AG04449 (cell line): ENCODE measurements at regions not wholly inside any gene's neighbourhood (a gene's known extent, or its start where the extent isn't known, plus 50 kb on each side); places are given as distances from the start of the nearest gene placed in this dataset.

ENCODE experiments used
- CTCF ChIA-PET: fragments of 350-600 bp; formaldehyde crosslinking; extraction: SDS; loops from one replicate; lab custom pipeline; 2021; ENCODE audit warnings: antibody characterized with exemption; lab: Yijun Ruan, JAX
- POLR2A ChIA-PET: fragments of 400-600, 350-600 bp; formaldehyde crosslinking; extraction: SDS; loops from one replicate; lab custom pipeline; 2020; ENCODE audit warnings: antibody characterized with exemption, inconsistent platforms; lab: Yijun Ruan, JAX
- DNase-seq: peaks from one replicate; pipeline ENCODE4 v3.0.0-alpha.2; 2010; ENCODE audit warnings: low read depth, low spot score
- H3K4me3 ChIP-seq: 2 replicates; pipeline ENCODE4 v1.5.1; 2011; ENCODE audit warnings: low read depth, mild to moderate bottlenecking, control low read depth, low read length
- CTCF ChIP-seq: IDR thresholded peaks from one replicate; pipeline ENCODE4 v1.5.1; 2011; ENCODE audit warnings: mild to moderate bottlenecking, moderate library complexity, low read length, control low read depth, inconsistent platforms; ENCODE audit not compliant: insufficient read depth; ENCODE audit errors: missing control alignments

DNA sequence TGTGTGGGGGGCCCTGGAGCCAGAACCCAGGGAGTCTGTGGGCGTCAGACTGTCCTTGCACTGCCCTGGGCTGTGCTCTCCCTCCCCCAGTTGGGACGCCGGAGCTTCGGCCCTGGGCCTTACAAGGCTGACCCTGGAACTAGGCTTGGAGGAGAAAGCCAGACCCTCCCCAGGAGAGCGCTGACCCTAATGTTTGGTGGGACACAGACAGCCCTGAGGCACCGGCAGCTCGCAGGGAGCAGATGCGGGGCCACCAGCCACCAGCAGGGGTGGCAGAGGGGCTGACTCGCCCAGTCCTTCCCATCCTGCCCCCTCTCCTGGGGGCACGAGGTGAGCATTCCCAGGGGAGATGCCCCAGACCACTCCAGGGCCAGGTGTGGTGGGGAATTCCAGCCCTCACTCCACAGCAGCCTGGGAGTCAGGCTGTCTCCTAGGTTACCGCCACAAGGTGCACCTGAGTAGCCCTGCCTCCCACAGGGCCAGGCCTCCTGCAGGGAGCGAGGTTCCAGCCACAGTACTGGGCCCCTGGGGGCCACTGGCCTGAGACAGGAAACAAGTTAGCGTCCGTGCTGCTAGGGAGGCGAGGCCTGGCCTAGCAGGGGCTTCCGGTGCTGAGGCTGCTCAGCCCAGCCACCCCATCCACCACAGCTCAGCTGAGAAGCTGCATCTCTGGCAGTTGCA is 134.6 kb downstream of the OLFM1 start:
- CTCF ChIA-PET, result no interaction called here
- TF ChIP-seq CTCF, result no peak
- POLR2A ChIA-PET, result no interaction called here
- H3K4me3 ChIP-seq, result no peak overlapping the region
- no peak for DNase-seq

DNA sequence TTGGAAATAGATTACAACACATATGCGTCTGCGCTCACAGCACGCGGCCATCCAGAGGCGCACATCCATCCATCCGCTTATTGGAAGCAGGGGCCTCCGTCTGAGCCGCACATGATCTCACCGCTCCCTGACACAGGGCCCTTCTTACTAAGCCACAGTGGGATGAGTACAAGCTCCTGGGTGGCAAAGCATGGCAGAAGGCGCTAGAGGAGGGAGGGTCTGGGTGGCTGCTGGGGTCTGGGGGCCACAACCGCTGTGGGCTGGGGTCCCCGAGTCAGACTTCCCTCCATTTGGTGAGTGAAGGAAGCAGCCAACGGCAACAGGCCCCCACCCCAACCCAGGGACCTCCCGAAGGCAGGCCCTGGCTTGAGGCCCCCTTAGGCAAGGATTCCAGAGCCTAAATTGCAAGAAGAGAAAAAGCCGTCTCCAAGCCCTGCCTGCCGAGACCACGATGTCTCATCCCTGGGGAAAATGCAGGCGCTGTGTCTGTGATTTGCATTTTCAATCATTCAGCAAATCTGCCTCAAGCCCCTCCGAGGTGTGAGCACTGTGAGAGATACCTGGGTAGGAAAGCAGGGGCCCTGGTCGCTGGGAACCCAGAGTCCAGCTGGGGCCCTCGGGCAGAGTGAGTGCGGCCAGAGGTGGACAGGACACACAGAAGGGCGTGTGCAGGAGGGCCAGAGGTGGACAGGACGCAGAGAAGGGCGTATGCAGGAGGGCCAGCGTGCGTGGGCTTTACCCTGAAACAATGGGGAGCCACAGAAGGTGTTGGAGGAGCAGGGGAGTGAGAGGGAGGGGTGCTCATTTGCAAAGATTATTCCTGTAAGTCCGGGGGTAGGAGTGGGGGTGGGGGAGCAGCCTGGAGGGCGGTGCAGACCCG is 135.7 kb downstream of the OLFM1 start:
- POLR2A ChIA-PET, result no interaction called here
- H3K4me3 ChIP-seq, result no peak overlapping the region
- no peak for TF ChIP-seq CTCF
- DNase-seq, result no peak
- CTCF ChIA-PET, result no interaction called here

DNA sequence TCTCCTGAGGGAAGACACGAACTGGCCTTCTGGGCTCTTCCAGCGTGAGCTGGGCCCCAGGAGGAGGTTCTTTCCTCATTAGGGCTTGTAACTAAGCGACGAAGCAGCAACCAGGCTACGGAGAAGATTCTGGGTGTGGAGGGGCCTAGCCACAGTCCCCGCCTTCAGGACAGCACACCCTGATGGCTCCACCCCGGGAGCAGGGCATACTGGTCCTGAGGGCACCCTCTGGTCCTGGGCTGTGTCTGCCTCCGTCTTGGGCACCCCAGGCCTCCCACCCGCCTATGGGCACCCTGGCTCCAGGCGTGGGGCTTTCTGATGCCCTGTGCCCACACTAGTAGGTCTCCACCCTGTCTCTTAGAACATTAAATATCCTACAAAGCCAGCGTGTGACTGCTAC is 136.4 kb downstream of the OLFM1 start:
- H3K4me3 ChIP-seq, result no peak overlapping the region
- no peak for DNase-seq
- CTCF ChIA-PET, result no interaction called here
- TF ChIP-seq CTCF, result no peak
- POLR2A ChIA-PET, result no interaction called here

DNA sequence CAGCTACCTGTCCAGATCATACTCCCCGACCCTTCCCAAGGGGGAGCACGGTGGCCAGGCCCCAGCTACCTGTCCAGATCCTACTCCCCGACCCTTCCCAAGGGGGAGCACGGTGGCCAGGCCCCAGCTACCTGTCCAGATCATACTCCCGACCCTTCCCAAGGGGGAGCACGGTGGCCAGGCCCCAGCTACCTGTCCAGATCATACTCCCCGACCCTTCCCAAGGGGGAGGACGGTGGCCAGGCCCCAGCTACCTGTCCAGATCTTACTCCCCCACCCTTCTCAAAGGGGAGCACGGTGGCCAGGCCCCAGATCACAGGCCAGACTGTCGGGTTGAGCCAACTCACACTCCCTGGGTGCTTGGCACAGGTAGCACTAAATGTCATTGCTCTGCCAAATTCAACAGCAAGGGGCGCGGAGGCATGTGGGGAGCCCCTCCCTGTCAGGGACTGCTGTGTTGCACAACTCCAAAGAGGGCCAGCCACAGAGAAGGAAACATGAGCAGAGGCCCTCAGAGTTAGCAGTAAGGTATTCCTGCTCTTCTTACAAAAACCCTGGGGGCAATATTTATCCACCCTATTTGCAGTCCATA is 136.9 kb downstream of the OLFM1 start:
- POLR2A ChIA-PET, result no interaction called here
- no peak overlapping the region for H3K4me3 ChIP-seq
- no peak for TF ChIP-seq CTCF
- CTCF ChIA-PET, result no interaction called here
- DNase-seq, result no peak

- no peak overlapping the region for H3K4me3 ChIP-seq
- no peak for DNase-seq
- POLR2A ChIA-PET, result no interaction called here
- CTCF ChIA-PET, result no interaction called here
- TF ChIP-seq CTCF, result no peak
Observed at GRCh38 chr9:135224921-135225541, 137.6 kb downstream of the OLFM1 start.
